ENCODE measurements at regions not wholly inside any gene's neighbourhood (a gene's known extent, or its start where the extent isn't known, plus 50 kb on each side); places are given as distances from the start of the nearest gene placed in this dataset.
"Not testable (repeated sequence)": the region's sequence is repeated elsewhere in the genome, so short reads cannot be mapped to it uniquely, and the experiment has no call there.

- no peak for DNase-seq
These were observed 132.6 kb upstream of the LIPC start for GRCh38 chr15:58298879-58299850.

- no peak for DNase-seq
These were observed 129.0 kb upstream of the LIPC start for GRCh38 chr15:58302832-58303231.

GRCh38 chr15:58303236-58303635 is 128.6 kb upstream of the LIPC start:
- DNase-seq = no peak

- no peak for DNase-seq
These were observed 125.0 kb upstream of the LIPC start for GRCh38 chr15:58306591-58307312.

GRCh38 chr15:58307313-58307961 is 124.4 kb upstream of the LIPC start:
- DNase-seq = no peak

GRCh38 chr15:58308742-58309355 is 122.9 kb upstream of the LIPC start:
- no peak for DNase-seq

GRCh38 chr15:58309963-58310928 is 121.5 kb upstream of the LIPC start:
- DNase-seq = no peak

- DNase-seq = no peak
These were observed 120.2 kb upstream of the LIPC start for GRCh38 chr15:58311556-58311955.

GRCh38 chr15:58312031-58312430 is 119.8 kb upstream of the LIPC start:
- DNase-seq = no peak

GRCh38 chr15:58313304-58313703 is 118.5 kb upstream of the LIPC start:
- no peak for DNase-seq

- DNase-seq = no peak
These were observed 117.8 kb upstream of the LIPC start for GRCh38 chr15:58313810-58314592.

GRCh38 chr15:58314593-58315216 is 117.1 kb upstream of the LIPC start:
- no peak for DNase-seq

GRCh38 chr15:58318517-58318916 is 113.3 kb upstream of the LIPC start:
- no peak for DNase-seq

- DNase-seq = no peak
These were observed 110.8 kb upstream of the LIPC start for GRCh38 chr15:58321034-58321433.

- DNase-seq = no peak
These were observed 109.5 kb upstream of the LIPC start for GRCh38 chr15:58322253-58322652.

- DNase-seq = not testable (repeated sequence)
These were observed 108.5 kb upstream of the LIPC start for GRCh38 chr15:58323321-58323720.

- DNase-seq = no peak
These were observed 107.3 kb upstream of the LIPC start for GRCh38 chr15:58324533-58324932.

GRCh38 chr15:58327958-58328357 is 103.8 kb upstream of the LIPC start:
- DNase-seq = no peak

- DNase-seq = no peak
These were observed 102.6 kb upstream of the LIPC start for GRCh38 chr15:58329211-58329610.

All from NCI-H510A treated with DMSO at 0.1 percent for 48 hours (cell line).